B cell (primary cell): ENCODE measurements at regions not wholly inside any gene's neighbourhood (a gene's known extent, or its start where the extent isn't known, plus 50 kb on each side); places are given as distances from the start of the nearest gene placed in this dataset.

Experiments
- ATAC-seq: fragments of 200-7000 bp; cut with Tn5 transposase; one replicate; pipeline ENCODE4 v1.10.0; 2021; ENCODE audit warnings: low read depth, mild to moderate bottlenecking, moderate number of reproducible peaks, moderate library complexity
- CTCF ChIA-PET: fragments of 350-600 bp; sonication (Branson Sonifier 250); formaldehyde crosslinking; loops from one replicate; lab custom pipeline; 2021; ENCODE audit warnings: antibody characterized with exemption, inconsistent platforms; lab: Charles Lee
- POLR2A ChIA-PET: fragments of 350-600 bp; sonication (Branson Sonifier 250); formaldehyde crosslinking; loops from one replicate; lab custom pipeline; 2021; ENCODE audit warnings: antibody characterized with exemption; lab: Charles Lee
- DNase-seq: peaks from one replicate; pipeline ENCODE4 v3.0.0; 2013
- H2AFZ ChIP-seq: 2 replicates; pipeline ENCODE4 v1.6.1; 2012; ENCODE audit warnings: mild to moderate bottlenecking, low read depth, low read length; ENCODE audit not compliant: insufficient read depth, poor library complexity, severe bottlenecking
- H3K27ac ChIP-seq, 2 donors: 1 replicate in 1 of 2; 2 replicates in 1 of 2; pipeline ENCODE4 v1.5.1; 2012 to 2013; ENCODE audit warnings: low read length in 2 of 2, mild to moderate bottlenecking in 2 of 2, moderate library complexity in 1 of 2
- H3K27me3 ChIP-seq, 4 experiments: fragments of 200-600 bp in 1 of 4; sonication (generic) in 1 of 4; replicated peaks in 1 of 4; 1 replicate in 2 of 4; 2 replicates in 2 of 4; pipeline versions ENCODE4 v1.6.1 to v1.7.0; 2013 to 2016; ENCODE audit warnings: low read length in 3 of 4, mild to moderate bottlenecking in 2 of 4, mixed read lengths in 1 of 4, moderate library complexity in 1 of 4; ENCODE audit not compliant: insufficient read depth in 4 of 4, control insufficient read depth in 3 of 4; ENCODE audit errors: control extremely low read depth in 1 of 4
- H3K36me3 ChIP-seq, 2 experiments: replicated peaks in 1 of 2; 1 replicate in 1 of 2; 2 replicates in 1 of 2; pipeline versions ENCODE4 v1.6.1 to v1.7.1; 2013; ENCODE audit warnings: low read length in 1 of 2; ENCODE audit not compliant: insufficient read depth in 2 of 2, control insufficient read depth in 1 of 2; ENCODE audit errors: control extremely low read depth in 1 of 2, extremely low read depth in 1 of 2
- H3K4me1 ChIP-seq, 2 donors: fragments of 200-600 bp in 1 of 2; sonication (generic) in 1 of 2; 1 replicate in 1 of 2; 2 replicates in 1 of 2; pipeline versions ENCODE4 v1.5.1 to v1.6.1; 2013 to 2017; ENCODE audit warnings: low read length in 2 of 2; ENCODE audit not compliant: control insufficient read depth in 2 of 2, insufficient read depth in 2 of 2
- H3K4me2 ChIP-seq: replicated peaks from 2 replicates; pipeline ENCODE3; 2012; ENCODE audit warnings: mild to moderate bottlenecking, low read depth, low read length; ENCODE audit not compliant: poor library complexity, severe bottlenecking
- H3K4me3 ChIP-seq, 5 experiments: fragments of 200-600 bp in 1 of 5; sonication (generic) in 1 of 5; 1 replicate in 3 of 5; 2 replicates in 2 of 5; pipeline versions ENCODE4 v1.5.1 to v1.7.0; 2011 to 2016; ENCODE audit warnings: low read length in 4 of 5, mild to moderate bottlenecking in 4 of 5, low read depth in 2 of 5, control low read depth in 1 of 5, moderate library complexity in 1 of 5; ENCODE audit not compliant: insufficient read depth in 1 of 5; ENCODE audit errors: control extremely low read depth in 1 of 5, extremely low read depth in 1 of 5
- H3K79me2 ChIP-seq: fragments of 200-600 bp; sonication (generic); one replicate; pipeline ENCODE4 v1.6.0; 2016; ENCODE audit warnings: low read length; ENCODE audit not compliant: control insufficient read depth, insufficient read depth
- H3K9ac ChIP-seq: fragments of 200-600 bp; sonication (generic); 2 replicates; pipeline ENCODE4 v1.6.1; 2017; ENCODE audit warnings: mild to moderate bottlenecking, low read length, moderate library complexity
- H3K9me3 ChIP-seq, 3 donors: one replicate each; pipeline versions ENCODE4 v1.6.1 to v1.7.1; 2013; ENCODE audit warnings: low read length in 2 of 3; ENCODE audit not compliant: control insufficient read depth in 2 of 3, insufficient read depth in 1 of 3; ENCODE audit errors: control extremely low read depth in 1 of 3
- H4K20me1 ChIP-seq: 2 replicates; pipeline ENCODE4 v1.6.0; 2012; ENCODE audit warnings: mild to moderate bottlenecking, low read length; ENCODE audit not compliant: insufficient read depth, control insufficient read depth, poor library complexity, severe bottlenecking
- H3K27ac Mint-ChIP-seq: one replicate; pipeline ENCODE4 v1.8.0; 2021; ENCODE audit warnings: mixed read lengths
- H3K27me3 Mint-ChIP-seq: one replicate; pipeline ENCODE4 v1.8.0; 2021; ENCODE audit warnings: mixed read lengths
- H3K4me1 Mint-ChIP-seq: one replicate; pipeline ENCODE4 v1.8.0; 2021; ENCODE audit warnings: mixed read lengths
- H3K4me3 Mint-ChIP-seq: one replicate; pipeline ENCODE4 v1.8.0; 2021; ENCODE audit warnings: mixed read lengths
- H3K9me3 Mint-ChIP-seq: one replicate; pipeline ENCODE4 v1.8.0; 2022; ENCODE audit warnings: mixed read lengths; ENCODE audit not compliant: insufficient read depth
- EZH2 ChIP-seq: IDR thresholded peaks from 2 replicates; pipeline ENCODE4 v1.6.1; 2012; ENCODE audit warnings: borderline replicate concordance, low read depth, mild to moderate bottlenecking, moderate library complexity, low read length; ENCODE audit not compliant: insufficient read depth, poor library complexity, severe bottlenecking
- WGBS: methylation state at CpG from one replicate; pipeline ENCODE4 v1.1.5; 2013; ENCODE audit warnings: missing lambda C conversion rate; ENCODE audit not compliant: insufficient coverage; 5-methylcytosine and 5-hydroxymethylcytosine counted together
- intact Hi-C: fragments of 100-400 bp; cut with micrococcal nuclease; formaldehyde crosslinking; loops from one replicate; pipeline ENCODE4 v1.10.0; 2022
- TF ChIP-seq, protein P1 (sequence below): fragments of 200-600 bp; IDR thresholded peaks from one replicate; pipeline ENCODE4 v1.8.0; 2022; ENCODE audit warnings: antibody characterized with exemption, mild to moderate bottlenecking

DNA sequence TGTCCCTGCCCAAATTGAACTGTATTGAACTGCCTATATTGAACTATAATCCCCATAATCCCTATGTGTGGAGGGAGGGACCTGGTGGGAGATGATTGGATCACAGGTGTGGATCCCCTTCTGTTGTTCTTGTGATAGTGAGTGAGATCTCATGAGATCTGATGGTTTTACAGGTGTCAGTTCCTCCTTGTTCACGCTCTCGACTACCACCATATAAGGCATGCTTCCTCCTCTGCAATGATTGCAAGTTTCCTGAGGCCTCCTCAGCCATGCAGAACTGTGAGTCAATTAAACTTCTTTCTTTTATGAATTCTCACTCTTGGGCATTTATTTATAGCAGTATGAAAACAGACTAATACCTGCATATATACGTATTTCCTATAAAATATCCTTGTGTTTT lies 206.5 kb upstream of the PDGFD start:
- H3K79me2 ChIP-seq, result no peaks in the 10 kb centered on the region
- H3K4me2 ChIP-seq, result no peak overlapping the region
- TF ChIP-seq EZH2, result no peak
- TF ChIP-seq, protein P1, sequence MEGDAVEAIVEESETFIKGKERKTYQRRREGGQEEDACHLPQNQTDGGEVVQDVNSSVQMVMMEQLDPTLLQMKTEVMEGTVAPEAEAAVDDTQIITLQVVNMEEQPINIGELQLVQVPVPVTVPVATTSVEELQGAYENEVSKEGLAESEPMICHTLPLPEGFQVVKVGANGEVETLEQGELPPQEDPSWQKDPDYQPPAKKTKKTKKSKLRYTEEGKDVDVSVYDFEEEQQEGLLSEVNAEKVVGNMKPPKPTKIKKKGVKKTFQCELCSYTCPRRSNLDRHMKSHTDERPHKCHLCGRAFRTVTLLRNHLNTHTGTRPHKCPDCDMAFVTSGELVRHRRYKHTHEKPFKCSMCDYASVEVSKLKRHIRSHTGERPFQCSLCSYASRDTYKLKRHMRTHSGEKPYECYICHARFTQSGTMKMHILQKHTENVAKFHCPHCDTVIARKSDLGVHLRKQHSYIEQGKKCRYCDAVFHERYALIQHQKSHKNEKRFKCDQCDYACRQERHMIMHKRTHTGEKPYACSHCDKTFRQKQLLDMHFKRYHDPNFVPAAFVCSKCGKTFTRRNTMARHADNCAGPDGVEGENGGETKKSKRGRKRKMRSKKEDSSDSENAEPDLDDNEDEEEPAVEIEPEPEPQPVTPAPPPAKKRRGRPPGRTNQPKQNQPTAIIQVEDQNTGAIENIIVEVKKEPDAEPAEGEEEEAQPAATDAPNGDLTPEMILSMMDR, result no peak
- H4K20me1 ChIP-seq, result no peaks in the 10 kb centered on the region
- ChIA-PET POLR2A (no interaction called here), CTCF (no interaction called here)
- DNase-seq (no peak), ATAC-seq (no peak)
- no CpG with 5 or more reads among the region's 3 CpGs for WGBS
- H3K27me3 Mint-ChIP-seq, result no peaks in the 10 kb centered on the region
- intact Hi-C loops, result no loop called here
- no peak overlapping the region for H3K9ac ChIP-seq
- no peak overlapping the region for H3K27ac Mint-ChIP-seq
- H3K9me3 Mint-ChIP-seq, result no peaks in the 10 kb centered on the region
- no peaks in the 10 kb centered on the region for H3K4me1 ChIP-seq
- H3K27me3 ChIP-seq, result no peaks in the 10 kb centered on the region
- H3K36me3 ChIP-seq, result no peaks in the 10 kb centered on the region
- H3K9me3 ChIP-seq, result peaks cover 0 to 11% (median 0%) of the 10 kb centered on the region in 3 donors
- H3K4me3 Mint-ChIP-seq, result no peak overlapping the region
- H3K4me1 Mint-ChIP-seq, result peaks cover 3% of the 10 kb centered on the region
- H3K27ac ChIP-seq, result no peak overlapping the region
- H2AFZ ChIP-seq, result no peak overlapping the region
- H3K4me3 ChIP-seq, result no peak overlapping the region

DNA sequence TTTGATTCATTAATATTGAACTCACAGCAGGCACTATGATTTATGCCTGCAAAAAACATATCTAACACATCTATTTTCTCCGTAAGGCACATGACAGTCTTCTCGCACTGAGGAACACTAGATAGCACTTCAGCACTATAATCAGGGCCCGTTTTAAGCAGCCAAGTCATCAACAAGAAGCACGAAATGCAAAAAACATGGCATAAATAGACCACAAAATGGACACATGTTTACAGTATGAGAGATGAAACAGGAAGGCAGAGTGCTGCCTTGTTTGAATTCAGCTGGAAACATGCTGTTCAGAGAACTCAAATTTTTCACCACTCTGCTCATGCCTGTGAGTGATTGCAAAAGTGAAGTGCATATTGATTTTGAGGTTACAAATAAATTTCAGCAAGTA lies 205.8 kb upstream of the PDGFD start:
- H2AFZ ChIP-seq, result no peak overlapping the region
- H4K20me1 ChIP-seq, result no peaks in the 10 kb centered on the region
- 69% methylated on average over 4 of the region's 4 CpGs for WGBS
- Mint-ChIP-seq H3K4me3 (no peak overlapping the region), H3K9me3 (no peaks in the 10 kb centered on the region), H3K27ac (no peak overlapping the region), H3K27me3 (no peaks in the 10 kb centered on the region), H3K4me1 (peaks cover 3% of the 10 kb centered on the region)
- no peak for ATAC-seq
- no peak for TF ChIP-seq EZH2
- TF ChIP-seq, protein P1, result no peak
- no peaks in the 10 kb centered on the region for H3K36me3 ChIP-seq
- POLR2A ChIA-PET, result no interaction called here
- no peaks in the 10 kb centered on the region for H3K79me2 ChIP-seq
- H3K9me3 ChIP-seq, result peaks cover 0 to 11% (median 0%) of the 10 kb centered on the region in 3 donors
- H3K4me2 ChIP-seq, result no peak overlapping the region
- H3K27ac ChIP-seq, result no peak overlapping the region
- no peak overlapping the region for H3K9ac ChIP-seq
- H3K4me3 ChIP-seq, result no peak overlapping the region
- intact Hi-C loops, result no loop called here
- CTCF ChIA-PET, result no interaction called here
- DNase-seq, result no peak
- H3K4me1 ChIP-seq, result no peaks in the 10 kb centered on the region
- no peaks in the 10 kb centered on the region for H3K27me3 ChIP-seq
